Suprapubic skin (tissue), 4 donors: ENCODE measurements at regions not wholly inside any gene's neighbourhood (a gene's known extent, or its start where the extent isn't known, plus 50 kb on each side); places are given as distances from the start of the nearest gene placed in this dataset.

ENCODE experiments used
- CTCF ChIP-seq, 2 donors: fragments of 200-600 bp in 1 of 2; fragments of 450-650 bp in 1 of 2; sonication (generic) in 1 of 2; IDR thresholded peaks; one replicate each; pipeline ENCODE4 v1.5.1; 2016 to 2019; ENCODE audit warnings: antibody characterized with exemption in 2 of 2, mild to moderate bottlenecking in 1 of 2, moderate library complexity in 1 of 2
- EP300 ChIP-seq: sonication (generic); formaldehyde crosslinking; IDR thresholded peaks from one replicate; pipeline ENCODE4 v1.6.1; 2017; ENCODE audit warnings: antibody characterized with exemption
- POLR2A ChIP-seq, 2 donors: fragments of 450-650 bp; IDR thresholded peaks; one replicate each; pipeline ENCODE4 v1.6.1; 2017; ENCODE audit warnings: antibody characterized with exemption in 2 of 2, mild to moderate bottlenecking in 2 of 2, moderate library complexity in 2 of 2
- POLR2AphosphoS5 ChIP-seq, 3 donors: sonication (generic); formaldehyde crosslinking; IDR thresholded peaks; one replicate each; pipeline ENCODE4 v1.6.1; 2017; ENCODE audit warnings: antibody characterized with exemption in 3 of 3

GRCh38 chr11:80925321-80925720 is 1484.5 kb upstream of the TENM4 start:
- no peak for TF ChIP-seq CTCF (IDR thresholded peaks at IDR 0.05)
- TF ChIP-seq POLR2A (IDR thresholded peaks at IDR 0.05): no peak
- no peak for TF ChIP-seq POLR2AphosphoS5 (IDR thresholded peaks at IDR 0.05)
- no peak for TF ChIP-seq EP300
